WTC11 (cell line): ENCODE measurements at regions not wholly inside any gene's neighbourhood (a gene's known extent, or its start where the extent isn't known, plus 50 kb on each side); places are given as distances from the start of the nearest gene placed in this dataset.

ENCODE experiments used
- ATAC-seq: fragments of 200-7000 bp; cut with Tn5 transposase; 2 replicates; pipeline ENCODE4 v1.10.0; 2021; ENCODE audit warnings: mild to moderate bottlenecking, moderate library complexity
- CTCF ChIA-PET: fragments of 300-600 bp; sonication (Branson Sonifier 250); formaldehyde crosslinking; loops from one replicate; lab custom pipeline; 2021; ENCODE audit warnings: antibody characterized with exemption; lab: Charles Lee
- POLR2A ChIA-PET: fragments of 350-600 bp; sonication (Branson Sonifier 250); formaldehyde crosslinking; loops from one replicate; lab custom pipeline; 2021; ENCODE audit warnings: antibody characterized with exemption; lab: Charles Lee
- DNase-seq: peaks from one replicate; pipeline ENCODE4 v3.0.0; 2021; ENCODE audit warnings: low spot score
- H3K27ac Mint-ChIP-seq: 2 replicates; pipeline ENCODE4 v1.8.0; 2021; ENCODE audit warnings: mixed read lengths
- H3K27me3 Mint-ChIP-seq: 2 replicates; pipeline ENCODE4 v1.8.0; 2021; ENCODE audit warnings: low read depth, mild to moderate bottlenecking, moderate library complexity, mixed read lengths
- H3K36me3 Mint-ChIP-seq: 2 replicates; pipeline ENCODE4 v1.8.0; 2021; ENCODE audit warnings: mixed read lengths
- H3K4me1 Mint-ChIP-seq: 2 replicates; pipeline ENCODE4 v1.8.0; 2022; ENCODE audit warnings: mixed read lengths
- H3K4me3 Mint-ChIP-seq: 2 replicates; pipeline ENCODE4 v1.8.0; 2021; ENCODE audit warnings: mild to moderate bottlenecking, moderate library complexity, mixed read lengths
- H3K9me3 Mint-ChIP-seq: 2 replicates; pipeline ENCODE4 v1.8.0; 2021; ENCODE audit warnings: mixed read lengths
- ATF1 ChIP-seq: sonication (generic); formaldehyde crosslinking; IDR thresholded peaks from 2 replicates; pipeline ENCODE4 v1.8.1; 2023; ENCODE audit warnings: mild to moderate bottlenecking, moderate library complexity, missing genetic modification reagents
- E2F4 ChIP-seq: sonication (generic); formaldehyde crosslinking; IDR thresholded peaks from 2 replicates; pipeline ENCODE4 v1.8.1; 2022; ENCODE audit warnings: low read depth, mild to moderate bottlenecking, moderate library complexity, missing genetic modification reagents, borderline replicate concordance
- FOXJ3 ChIP-seq: sonication (generic); formaldehyde crosslinking; IDR thresholded peaks from 2 replicates; pipeline ENCODE4 v1.9.0; 2021; ENCODE audit warnings: missing genetic modification reagents, mild to moderate bottlenecking, borderline replicate concordance
- FOXP4 ChIP-seq: sonication (generic); formaldehyde crosslinking; IDR thresholded peaks from 2 replicates; pipeline ENCODE4 v1.8.0; 2022; ENCODE audit warnings: mild to moderate bottlenecking, missing genetic modification reagents
- HMGA2 ChIP-seq: fragments of 250-450 bp; sonication (Bioruptor Pico); IDR thresholded peaks from 2 replicates; pipeline ENCODE4 v1.4.0; 2021; ENCODE audit warnings: mild to moderate bottlenecking, moderate library complexity
- HMGXB4 ChIP-seq: sonication (generic); formaldehyde crosslinking; IDR thresholded peaks from 2 replicates; pipeline ENCODE4 v1.8.1; 2023; ENCODE audit warnings: mild to moderate bottlenecking, moderate library complexity, missing genetic modification reagents
- JUN ChIP-seq: sonication (generic); formaldehyde crosslinking; IDR thresholded peaks from 2 replicates; pipeline ENCODE4 v1.8.0; 2023; ENCODE audit warnings: mild to moderate bottlenecking, missing genetic modification reagents
- MXD4 ChIP-seq: fragments of 250-450 bp; sonication (Bioruptor Pico); IDR thresholded peaks from 2 replicates; pipeline ENCODE4 v1.8.0; 2021; ENCODE audit warnings: mild to moderate bottlenecking, moderate library complexity, borderline replicate concordance
- NR1H2 ChIP-seq: sonication (generic); formaldehyde crosslinking; IDR thresholded peaks from 2 replicates; pipeline ENCODE4 v1.9.0; 2021; ENCODE audit warnings: mild to moderate bottlenecking, moderate library complexity, missing genetic modification reagents
- NR3C1 ChIP-seq: sonication (generic); formaldehyde crosslinking; conservative IDR thresholded peaks from 2 replicates; pipeline ENCODE4 v1.8.1; 2023; ENCODE audit warnings: low read depth, mild to moderate bottlenecking, missing genetic modification reagents
- PRDM15 ChIP-seq: sonication (generic); formaldehyde crosslinking; IDR thresholded peaks from 2 replicates; pipeline ENCODE4 v1.8.0; 2022; ENCODE audit warnings: missing genetic modification reagents
- PREB ChIP-seq: sonication (generic); formaldehyde crosslinking; IDR thresholded peaks from 2 replicates; pipeline ENCODE4 v1.8.1; 2022; ENCODE audit warnings: mild to moderate bottlenecking, missing genetic modification reagents, moderate library complexity, borderline replicate concordance
- SMAD3 ChIP-seq: sonication (generic); formaldehyde crosslinking; IDR thresholded peaks from 2 replicates; pipeline ENCODE4 v1.8.0; 2022; ENCODE audit warnings: missing genetic modification reagents, mild to moderate bottlenecking, borderline replicate concordance
- SMAD4 ChIP-seq: sonication (generic); formaldehyde crosslinking; IDR thresholded peaks from 2 replicates; pipeline ENCODE4 v1.8.0; 2022; ENCODE audit warnings: mild to moderate bottlenecking, missing genetic modification reagents
- TEAD1 ChIP-seq: sonication (generic); formaldehyde crosslinking; IDR thresholded peaks from 2 replicates; pipeline ENCODE4 v1.8.0; 2022; ENCODE audit warnings: mild to moderate bottlenecking, missing genetic modification reagents
- TP53 ChIP-seq: sonication (generic); formaldehyde crosslinking; IDR thresholded peaks from 2 replicates; pipeline ENCODE4 v1.8.1; 2023; ENCODE audit warnings: mild to moderate bottlenecking, missing genetic modification reagents
- USF1 ChIP-seq: sonication (generic); formaldehyde crosslinking; IDR thresholded peaks from 2 replicates; pipeline ENCODE4 v1.8.0; 2022; ENCODE audit warnings: mild to moderate bottlenecking, missing genetic modification reagents
- ZBTB21 ChIP-seq: sonication (generic); formaldehyde crosslinking; IDR thresholded peaks from 2 replicates; pipeline ENCODE4 v1.8.1; 2023; ENCODE audit warnings: mild to moderate bottlenecking, missing genetic modification reagents, borderline replicate concordance
- ZNF219 ChIP-seq: sonication (generic); formaldehyde crosslinking; IDR thresholded peaks from 2 replicates; pipeline ENCODE4 v1.8.0; 2023; ENCODE audit warnings: missing genetic modification reagents, mild to moderate bottlenecking, borderline replicate concordance
- ZNF232 ChIP-seq: sonication (generic); formaldehyde crosslinking; IDR thresholded peaks from 2 replicates; pipeline ENCODE4 v1.8.0; 2022; ENCODE audit warnings: mild to moderate bottlenecking, missing genetic modification reagents
- ZNF396 ChIP-seq: fragments of 250-450 bp; sonication (Bioruptor Pico); IDR thresholded peaks from 2 replicates; pipeline ENCODE4 v1.8.0; 2021; ENCODE audit warnings: mild to moderate bottlenecking, moderate library complexity, borderline replicate concordance
- ZNF416 ChIP-seq: fragments of 250-450 bp; sonication (Bioruptor Pico); IDR thresholded peaks from 2 replicates; pipeline ENCODE4 v1.9.0; 2021; ENCODE audit warnings: mild to moderate bottlenecking, inconsistent platforms
- ZNF425 ChIP-seq: fragments of 250-450 bp; sonication (Bioruptor Pico); conservative IDR thresholded peaks from 2 replicates; pipeline ENCODE4 v1.9.0; 2021; ENCODE audit warnings: mild to moderate bottlenecking

- Mint-ChIP-seq H3K4me1 (peaks cover 4% of the 10 kb centered on the region), H3K4me3 (no peak overlapping the region), H3K27me3 (no peaks in the 10 kb centered on the region), H3K27ac (no peak overlapping the region), H3K9me3 (no peaks in the 10 kb centered on the region), H3K36me3 (no peaks in the 10 kb centered on the region)
- TF ChIP-seq HMGA2 (CRISPR knock-in tag) (no peak), FOXJ3 (CRISPR knock-in tag) (no peak), NR3C1 (CRISPR knock-in tag) (no peak), SMAD4 (CRISPR knock-in tag) (no peak), SMAD3 (CRISPR knock-in tag) (no peak), E2F4 (CRISPR knock-in tag) (no peak), ZNF425 (CRISPR knock-in tag) (no peak), JUN (CRISPR knock-in tag) (no peak), ZNF416 (no peak), ZBTB21 (no peak), PREB (no peak), ZNF232 (CRISPR knock-in tag) (no peak), ZNF396 (CRISPR knock-in tag) (no peak), HMGXB4 (CRISPR knock-in tag) (no peak), MXD4 (CRISPR knock-in tag) (no peak), TP53 (CRISPR knock-in tag) (no peak), TEAD1 (CRISPR knock-in tag) (no peak), ZNF219 (no peak)
- ChIA-PET CTCF (no interaction called here), POLR2A (no interaction called here)
- ATAC-seq = no peak
- no peak for DNase-seq
Measured at GRCh38 chr4:178480881-178481280, 1038.6 kb upstream of the AGA start.

GRCh38 chr4:178481564-178481963, 1039.3 kb upstream of the AGA start:
- DNase-seq (no peak), ATAC-seq (no peak)
- ChIA-PET CTCF (no interaction called here), POLR2A (no interaction called here)
- H3K27me3 Mint-ChIP-seq = no peaks in the 10 kb centered on the region
- H3K4me3 Mint-ChIP-seq = no peak overlapping the region
- no peak overlapping the region for H3K27ac Mint-ChIP-seq
- no peaks in the 10 kb centered on the region for H3K9me3 Mint-ChIP-seq
- H3K4me1 Mint-ChIP-seq = peaks cover 4% of the 10 kb centered on the region
- H3K36me3 Mint-ChIP-seq = no peaks in the 10 kb centered on the region
- TF ChIP-seq ATF1 (CRISPR knock-in tag) (no peak), PRDM15 (no peak), SMAD4 (CRISPR knock-in tag) (no peak), USF1 (CRISPR knock-in tag) (no peak), FOXJ3 (CRISPR knock-in tag) (no peak), FOXP4 (no peak), NR1H2 (no peak)
